Central memory CD8-positive, alpha-beta T cell (primary cell): ENCODE measurements at regions not wholly inside any gene's neighbourhood (a gene's known extent, or its start where the extent isn't known, plus 50 kb on each side); places are given as distances from the start of the nearest gene placed in this dataset.

Experiments used
- ATAC-seq: fragments of 150-1000 bp; cut with Tn5 transposase; replicated peaks from 2 replicates; pipeline ENCODE4 v1.10.0; 2022; ENCODE audit warnings: mild to moderate bottlenecking, moderate FRiP score, moderate number of reproducible peaks; ENCODE audit not compliant: poor library complexity, severe bottlenecking; ENCODE audit errors: extremely low read depth
- DNase-seq, 2 donors: peaks; one replicate each; pipeline ENCODE4 v3.0.0; 2021; ENCODE audit warnings: low spot score in 2 of 2
- H3K27ac Mint-ChIP-seq: one replicate; pipeline ENCODE4 v1.8.0; 2022; ENCODE audit warnings: low read depth, mild to moderate bottlenecking, moderate library complexity, mixed read lengths
- H3K27me3 Mint-ChIP-seq: one replicate; pipeline ENCODE4 v1.8.0; 2022; ENCODE audit warnings: mixed read lengths
- H3K36me3 Mint-ChIP-seq: one replicate; pipeline ENCODE4 v1.8.0; 2022; ENCODE audit warnings: mild to moderate bottlenecking, moderate library complexity, mixed read lengths; ENCODE audit not compliant: insufficient read depth
- H3K4me1 Mint-ChIP-seq: one replicate; pipeline ENCODE4 v1.8.0; 2022; ENCODE audit warnings: mixed read lengths
- H3K4me3 Mint-ChIP-seq: one replicate; pipeline ENCODE4 v1.8.0; 2022; ENCODE audit warnings: mild to moderate bottlenecking, moderate library complexity, mixed read lengths
- H3K9me3 Mint-ChIP-seq: one replicate; pipeline ENCODE4 v1.8.0; 2022; ENCODE audit warnings: mixed read lengths

GRCh38 chr2:234193977-234194563 is 143.6 kb downstream of the SPP2 start:
- H3K27me3 Mint-ChIP-seq = no peaks in the 10 kb centered on the region
- peaks cover 2% of the 10 kb centered on the region for H3K36me3 Mint-ChIP-seq
- H3K4me1 Mint-ChIP-seq = peaks cover 13% of the 10 kb centered on the region
- no peak overlapping the region for H3K27ac Mint-ChIP-seq
- DNase-seq (no peak), ATAC-seq (no peak)
- H3K4me3 Mint-ChIP-seq = no peak overlapping the region
- H3K9me3 Mint-ChIP-seq = no peaks in the 10 kb centered on the region

- no peaks in the 10 kb centered on the region for H3K27me3 Mint-ChIP-seq
- DNase-seq (no peak), ATAC-seq (no peak)
- H3K4me1 Mint-ChIP-seq = peaks cover 5% of the 10 kb centered on the region
- no peak overlapping the region for H3K4me3 Mint-ChIP-seq
- H3K27ac Mint-ChIP-seq = no peak overlapping the region
- H3K36me3 Mint-ChIP-seq = no peaks in the 10 kb centered on the region
- no peaks in the 10 kb centered on the region for H3K9me3 Mint-ChIP-seq
Observed at GRCh38 chr2:234191819-234192407, 141.4 kb downstream of the SPP2 start.

GRCh38 chr2:234189786-234190300 is 139.3 kb downstream of the SPP2 start:
- no peak overlapping the region for H3K4me3 Mint-ChIP-seq
- no peak overlapping the region for H3K27ac Mint-ChIP-seq
- no peaks in the 10 kb centered on the region for H3K27me3 Mint-ChIP-seq
- ATAC-seq = no peak
- H3K36me3 Mint-ChIP-seq = no peaks in the 10 kb centered on the region
- no peaks in the 10 kb centered on the region for H3K9me3 Mint-ChIP-seq
- H3K4me1 Mint-ChIP-seq = peaks cover 7% of the 10 kb centered on the region
- no peak for DNase-seq

- H3K36me3 Mint-ChIP-seq = no peaks in the 10 kb centered on the region
- no peak overlapping the region for H3K4me3 Mint-ChIP-seq
- H3K27ac Mint-ChIP-seq = no peak overlapping the region
- DNase-seq = no peak
- peaks cover 5% of the 10 kb centered on the region for H3K27me3 Mint-ChIP-seq
- no peak for ATAC-seq
- peaks cover 8% of the 10 kb centered on the region for H3K4me1 Mint-ChIP-seq
- no peaks in the 10 kb centered on the region for H3K9me3 Mint-ChIP-seq
Observed at GRCh38 chr2:234189230-234189629, 138.7 kb downstream of the SPP2 start.

GRCh38 chr2:234187646-234188174 is 137.2 kb downstream of the SPP2 start:
- peaks cover 20% of the 10 kb centered on the region for H3K27me3 Mint-ChIP-seq
- H3K9me3 Mint-ChIP-seq = no peaks in the 10 kb centered on the region
- H3K27ac Mint-ChIP-seq = no peak overlapping the region
- no peak overlapping the region for H3K4me3 Mint-ChIP-seq
- DNase-seq = no peak
- peaks cover 17% of the 10 kb centered on the region for H3K4me1 Mint-ChIP-seq
- ATAC-seq = no peak
- H3K36me3 Mint-ChIP-seq = no peaks in the 10 kb centered on the region

- Mint-ChIP-seq H3K36me3 (no peaks in the 10 kb centered on the region), H3K27me3 (peaks cover 35% of the 10 kb centered on the region), H3K27ac (no peak overlapping the region), H3K4me1 (peaks cover 10% of the 10 kb centered on the region), H3K4me3 (no peak overlapping the region), H3K9me3 (no peaks in the 10 kb centered on the region)
- ATAC-seq (no peak), DNase-seq (no peak)
Observed at GRCh38 chr2:234181121-234181520, 130.6 kb downstream of the SPP2 start.

- ATAC-seq = no peak
- peaks cover 27% of the 10 kb centered on the region for H3K27me3 Mint-ChIP-seq
- H3K27ac Mint-ChIP-seq = no peak overlapping the region
Observed at GRCh38 chr2:234179031-234179363, 128.5 kb downstream of the SPP2 start.

GRCh38 chr2:234178330-234179030 is 128.0 kb downstream of the SPP2 start:
- ATAC-seq = no peak
- Mint-ChIP-seq H3K4me3 (no peak overlapping the region), H3K9me3 (no peaks in the 10 kb centered on the region), H3K27ac (no peak overlapping the region), H3K36me3 (no peaks in the 10 kb centered on the region), H3K27me3 (peaks cover 22% of the 10 kb centered on the region), H3K4me1 (peaks cover 2% of the 10 kb centered on the region)
- no peak for DNase-seq

More at GRCh38 chr2:234179031-234179363, 128.5 kb downstream of the SPP2 start:
- H3K9me3 Mint-ChIP-seq = no peaks in the 10 kb centered on the region
- no peaks in the 10 kb centered on the region for H3K36me3 Mint-ChIP-seq
- peaks cover 7% of the 10 kb centered on the region for H3K4me1 Mint-ChIP-seq
- no peak overlapping the region for H3K4me3 Mint-ChIP-seq
- DNase-seq = no peak

GRCh38 chr2:234175649-234176048 is 125.1 kb downstream of the SPP2 start:
- no peaks in the 10 kb centered on the region for H3K36me3 Mint-ChIP-seq
- no peak for ATAC-seq
- H3K27me3 Mint-ChIP-seq = peaks cover 14% of the 10 kb centered on the region

GRCh38 chr2:234174742-234175141 is 124.2 kb downstream of the SPP2 start:
- H3K4me1 Mint-ChIP-seq = no peaks in the 10 kb centered on the region
- peaks cover 10% of the 10 kb centered on the region for H3K27me3 Mint-ChIP-seq
- no peak for DNase-seq
- H3K27ac Mint-ChIP-seq = no peak overlapping the region
- no peaks in the 10 kb centered on the region for H3K36me3 Mint-ChIP-seq
- no peaks in the 10 kb centered on the region for H3K9me3 Mint-ChIP-seq
- no peak overlapping the region for H3K4me3 Mint-ChIP-seq
- no peak for ATAC-seq

More at GRCh38 chr2:234175649-234176048, 125.1 kb downstream of the SPP2 start:
- no peaks in the 10 kb centered on the region for H3K9me3 Mint-ChIP-seq
- H3K27ac Mint-ChIP-seq = no peak overlapping the region
- H3K4me1 Mint-ChIP-seq = no peaks in the 10 kb centered on the region
- no peak overlapping the region for H3K4me3 Mint-ChIP-seq
- no peak for DNase-seq

- no peaks in the 10 kb centered on the region for H3K27me3 Mint-ChIP-seq
- no peak for ATAC-seq
Observed at GRCh38 chr2:234172532-234172931, 122.0 kb downstream of the SPP2 start.

GRCh38 chr2:234172066-234172465 is 121.6 kb downstream of the SPP2 start:
- ATAC-seq (no peak), DNase-seq (no peak)
- no peaks in the 10 kb centered on the region for H3K4me1 Mint-ChIP-seq
- no peak overlapping the region for H3K27ac Mint-ChIP-seq
- H3K4me3 Mint-ChIP-seq = no peak overlapping the region
- no peaks in the 10 kb centered on the region for H3K27me3 Mint-ChIP-seq
- no peaks in the 10 kb centered on the region for H3K9me3 Mint-ChIP-seq
- H3K36me3 Mint-ChIP-seq = no peaks in the 10 kb centered on the region

More at GRCh38 chr2:234172532-234172931, 122.0 kb downstream of the SPP2 start:
- Mint-ChIP-seq H3K9me3 (no peaks in the 10 kb centered on the region), H3K27ac (no peak overlapping the region), H3K36me3 (no peaks in the 10 kb centered on the region), H3K4me3 (no peak overlapping the region), H3K4me1 (no peaks in the 10 kb centered on the region)
- DNase-seq = no peak

GRCh38 chr2:234171666-234172065 is 121.2 kb downstream of the SPP2 start:
- Mint-ChIP-seq H3K27ac (no peak overlapping the region), H3K36me3 (no peaks in the 10 kb centered on the region), H3K27me3 (no peaks in the 10 kb centered on the region), H3K4me3 (no peak overlapping the region), H3K4me1 (no peaks in the 10 kb centered on the region), H3K9me3 (no peaks in the 10 kb centered on the region)
- no peak for ATAC-seq
- DNase-seq = no peak
